ENCODE measurements at regions not wholly inside any gene's neighbourhood (a gene's known extent, or its start where the extent isn't known, plus 50 kb on each side); places are given as distances from the start of the nearest gene placed in this dataset.
"Not testable (repeated sequence)": the region's sequence is repeated elsewhere in the genome, so short reads cannot be mapped to it uniquely, and the experiment has no call there.

DNA sequence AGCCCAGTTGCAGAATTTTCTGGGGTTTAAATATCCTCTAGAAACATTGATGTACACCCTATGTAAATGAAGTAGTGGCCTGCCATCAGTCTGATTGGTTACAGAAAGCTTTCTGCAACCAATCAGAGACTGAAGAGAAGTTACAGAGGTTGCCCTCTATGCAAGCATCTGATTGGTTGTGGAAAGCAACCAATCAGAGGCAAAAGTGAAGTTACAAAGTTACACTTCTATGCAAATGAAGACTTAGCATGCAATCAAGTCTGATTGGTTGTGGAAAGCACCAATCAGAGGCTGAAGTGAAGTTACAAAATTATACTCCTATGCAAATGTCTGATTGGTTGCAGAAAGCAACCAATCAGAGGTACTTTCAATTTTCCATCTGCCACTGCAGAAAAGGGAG, 51.9 kb upstream of the USP9X start:
- Mint-ChIP-seq H3K27ac (no peak overlapping the region), H3K36me3 (ENCODE audit: low read depth) (no peaks in the 10 kb centered on the region), H3K9me3 (ENCODE audit: low read depth) (no peaks in the 10 kb centered on the region), H3K27me3 (no peaks in the 10 kb centered on the region), H3K4me1 (no peaks in the 10 kb centered on the region), H3K4me3 (no peak overlapping the region)
- CTCF ChIA-PET, result no interaction called here
- POLR2A ChIA-PET, result no interaction called here
- intact Hi-C loops (cut with DNase I, micrococcal nuclease), result no loop called here
- ATAC-seq (no peak), DNase-seq (no peak)

DNA sequence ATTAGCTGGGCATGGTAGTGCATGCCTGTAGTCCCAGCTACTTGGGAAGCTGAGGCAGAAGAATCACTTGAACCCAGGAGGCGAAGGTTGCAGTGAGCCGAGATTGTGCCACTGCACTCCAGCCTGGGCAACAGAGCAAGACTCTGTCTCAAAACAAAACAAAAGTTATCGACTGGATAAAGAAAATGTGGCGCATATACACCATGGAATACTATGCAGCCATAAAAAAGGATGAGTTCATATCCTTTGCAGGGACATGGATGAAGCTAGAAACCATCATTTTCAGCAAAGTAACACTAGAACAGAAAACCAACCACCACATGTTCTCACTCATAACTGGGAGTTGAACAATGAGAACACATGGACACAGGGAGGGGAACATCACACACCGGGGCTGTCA, 50.3 kb upstream of the USP9X start:
- DNase-seq; H3K4me3 Mint-ChIP-seq; H3K36me3 Mint-ChIP-seq (ENCODE audit: low read depth); H3K4me1 Mint-ChIP-seq; H3K27ac Mint-ChIP-seq; H3K27me3 Mint-ChIP-seq; H3K9me3 Mint-ChIP-seq (ENCODE audit: low read depth); CTCF ChIA-PET; intact Hi-C loops (cut with DNase I, micrococcal nuclease); ATAC-seq: not testable (repeated sequence)
- POLR2A ChIA-PET, result interaction anchor here (0.5 kb wide), 1 partner anchor 239 kb away, joined by 3 read pairs; no protein-coding TSS in a partner anchor

Data from activated CD4-positive, alpha-beta T cell treated with anti-CD3 and anti-CD28 coated beads for 36 hours (primary cell).